NCI-H2081 (cell line): ENCODE measurements at regions not wholly inside any gene's neighbourhood (a gene's known extent, or its start where the extent isn't known, plus 50 kb on each side); places are given as distances from the start of the nearest gene placed in this dataset.
A peak's percentile ranks its signal among the peaks of the same experiment; 100 is the strongest.
"Not testable (repeated sequence)": the region's sequence is repeated elsewhere in the genome, so short reads cannot be mapped to it uniquely, and the experiment has no call there.

Experiments used
- DNase-seq, 2 experiments: peaks; one replicate each; lab custom pipeline; 2025; lab: John Stamatoyannopoulos, UW

- no peak for DNase-seq
Observed at GRCh38 chr6:81562169-81562568, 190.3 kb downstream of the TENT5A start.

- no peak for DNase-seq
Observed at GRCh38 chr6:81561731-81562130, 190.8 kb downstream of the TENT5A start.

GRCh38 chr6:81561071-81561564, 191.4 kb downstream of the TENT5A start:
- peak in 1 of 2 experiments; percentile 52 for DNase-seq

GRCh38 chr6:81557811-81558210, 194.7 kb downstream of the TENT5A start:
- DNase-seq = no peak

- DNase-seq = no peak
Observed at GRCh38 chr6:81556551-81556950, 195.9 kb downstream of the TENT5A start.

GRCh38 chr6:81553216-81553615, 199.3 kb downstream of the TENT5A start:
- no peak for DNase-seq

- DNase-seq = no peak
Observed at GRCh38 chr6:81552644-81553043, 199.8 kb downstream of the TENT5A start.

- no peak for DNase-seq
Observed at GRCh38 chr6:81547149-81547548, 205.3 kb downstream of the TENT5A start.

GRCh38 chr6:81534934-81535465, 217.5 kb downstream of the TENT5A start:
- DNase-seq = no peak

GRCh38 chr6:81531869-81532561, 220.5 kb downstream of the TENT5A start:
- no peak for DNase-seq

GRCh38 chr6:81517455-81517854, 235.0 kb downstream of the TENT5A start:
- no peak for DNase-seq

- no peak for DNase-seq
Observed at GRCh38 chr6:81515562-81516453, 236.7 kb downstream of the TENT5A start.

- DNase-seq = not testable (repeated sequence)
Observed at GRCh38 chr6:81514195-81514594, 238.3 kb downstream of the TENT5A start.

- no peak for DNase-seq
Observed at GRCh38 chr6:81511423-81511822, 241.1 kb downstream of the TENT5A start.

GRCh38 chr6:81495999-81496398, 256.5 kb downstream of the TENT5A start:
- no peak for DNase-seq

- no peak for DNase-seq
Observed at GRCh38 chr6:81491454-81492101, 260.9 kb downstream of the TENT5A start.

- no peak for DNase-seq
Observed at GRCh38 chr6:81487489-81487888, 265.0 kb downstream of the TENT5A start.

- DNase-seq = no peak
Observed at GRCh38 chr6:81486234-81486633, 266.2 kb downstream of the TENT5A start.

GRCh38 chr6:81485395-81485794, 267.1 kb downstream of the TENT5A start:
- no peak for DNase-seq

GRCh38 chr6:81484251-81484650, 268.2 kb downstream of the TENT5A start:
- no peak for DNase-seq

- DNase-seq = no peak
Observed at GRCh38 chr6:81480139-81480538, 272.3 kb downstream of the TENT5A start.

GRCh38 chr6:81476881-81477280, 275.6 kb downstream of the TENT5A start:
- no peak for DNase-seq
